ENCODE measurements at regions not wholly inside any gene's neighbourhood (a gene's known extent, or its start where the extent isn't known, plus 50 kb on each side); places are given as distances from the start of the nearest gene placed in this dataset.
"Not testable (repeated sequence)": the region's sequence is repeated elsewhere in the genome, so short reads cannot be mapped to it uniquely, and the experiment has no call there.

GRCh38 chr5:119299615-119300310, 56.1 kb upstream of the TNFAIP8 start:
- not testable (repeated sequence) for TF ChIP-seq CTCF (IDR thresholded peaks at IDR 0.05); EZH2 (IDR thresholded peaks at IDR 0.05; ENCODE audit: borderline replicate concordance, insufficient read depth, low read depth, low read length, poor library complexity, severe bottlenecking)
